Astrocyte (in vitro differentiated cells and primary cell): ENCODE measurements at regions not wholly inside any gene's neighbourhood (a gene's known extent, or its start where the extent isn't known, plus 50 kb on each side); places are given as distances from the start of the nearest gene placed in this dataset.

Source experiments
- DNase-seq: peaks from one replicate; pipeline ENCODE4 v3.0.0-alpha.2; 2010; ENCODE audit warnings: low read depth
- FAIRE-seq: peaks from 2 replicates; lab custom pipeline; 2011; peaks lifted over from hg19 to GRCh38; lab: Jason Lieb, UNC
- H2AFZ ChIP-seq: 2 replicates; pipeline ENCODE4 v1.6.0; 2012; ENCODE audit warnings: low read depth, low read length, inconsistent platforms
- H3K27ac ChIP-seq: 2 replicates; pipeline ENCODE4 v1.5.1; 2011; ENCODE audit warnings: low read depth, low read length, inconsistent platforms
- H3K27me3 ChIP-seq: 2 replicates; pipeline ENCODE4 v1.6.0; 2011; ENCODE audit warnings: low read length, inconsistent platforms; ENCODE audit not compliant: insufficient read depth
- H3K36me3 ChIP-seq: 2 replicates; pipeline ENCODE4 v1.5.1; 2011; ENCODE audit warnings: low read length, inconsistent platforms; ENCODE audit not compliant: insufficient read depth
- H3K4me1 ChIP-seq: 2 replicates; pipeline ENCODE4 v1.5.1; 2011; ENCODE audit warnings: low read length, inconsistent platforms; ENCODE audit not compliant: insufficient read depth
- H3K4me2 ChIP-seq: 2 replicates; pipeline ENCODE4 v1.6.0; 2012; ENCODE audit warnings: low read length, inconsistent platforms
- H3K4me3 ChIP-seq: 2 replicates; pipeline ENCODE4 v1.5.1; 2011; ENCODE audit warnings: low read depth, mild to moderate bottlenecking, low read length, inconsistent platforms; ENCODE audit not compliant: insufficient read depth
- H3K79me2 ChIP-seq: 2 replicates; pipeline ENCODE4 v1.6.0; 2012; ENCODE audit warnings: mild to moderate bottlenecking, low read length, inconsistent platforms; ENCODE audit not compliant: insufficient read depth
- H3K9ac ChIP-seq: 2 replicates; pipeline ENCODE4 v1.6.0; 2012; ENCODE audit warnings: mild to moderate bottlenecking, low read length, inconsistent platforms
- H3K9me3 ChIP-seq: 2 replicates; pipeline ENCODE4 v1.5.1; 2012; ENCODE audit warnings: low read depth, mild to moderate bottlenecking, low read length, inconsistent platforms; ENCODE audit not compliant: insufficient read depth
- H4K20me1 ChIP-seq: 2 replicates; pipeline ENCODE4 v1.6.0; 2012; ENCODE audit warnings: low read length, inconsistent platforms; ENCODE audit not compliant: insufficient read depth
- H3K27ac Mint-ChIP-seq: one replicate; pipeline ENCODE4 v1.8.0; 2021; ENCODE audit warnings: mild to moderate bottlenecking, mixed read lengths; ENCODE audit not compliant: unreplicated experiment
- H3K27me3 Mint-ChIP-seq: one replicate; pipeline ENCODE4 v1.8.0; 2021; ENCODE audit warnings: low read depth, mixed read lengths; ENCODE audit not compliant: unreplicated experiment
- H3K36me3 Mint-ChIP-seq: one replicate; pipeline ENCODE4 v1.8.0; 2021; ENCODE audit warnings: low read depth, mixed read lengths; ENCODE audit not compliant: unreplicated experiment
- H3K4me1 Mint-ChIP-seq: one replicate; pipeline ENCODE4 v1.8.0; 2021; ENCODE audit warnings: low read depth, mixed read lengths; ENCODE audit not compliant: unreplicated experiment
- H3K4me3 Mint-ChIP-seq: one replicate; pipeline ENCODE4 v1.8.0; 2021; ENCODE audit warnings: mild to moderate bottlenecking, moderate library complexity, mixed read lengths; ENCODE audit not compliant: unreplicated experiment
- H3K9me3 Mint-ChIP-seq: one replicate; pipeline ENCODE4 v1.8.0; 2021; ENCODE audit warnings: mild to moderate bottlenecking, mixed read lengths; ENCODE audit not compliant: unreplicated experiment
- CTCF ChIP-seq: IDR thresholded peaks from 2 replicates; pipeline ENCODE4 v1.5.1; 2011; ENCODE audit warnings: low read depth, mild to moderate bottlenecking, inconsistent platforms, low read length, moderate library complexity; ENCODE audit not compliant: insufficient read depth
- EZH2 ChIP-seq: IDR thresholded peaks from 2 replicates; pipeline ENCODE4 v1.6.1; 2012; ENCODE audit warnings: mild to moderate bottlenecking, low read length, inconsistent platforms; ENCODE audit not compliant: insufficient read depth

GRCh38 chr13:34114581-34114980 is 296.6 kb downstream of the RFC3 start:
- H4K20me1 ChIP-seq: no peaks in the 10 kb centered on the region
- Mint-ChIP-seq H3K4me1 (no peaks in the 10 kb centered on the region), H3K27me3 (no peaks in the 10 kb centered on the region), H3K27ac (no peak overlapping the region), H3K9me3 (no peaks in the 10 kb centered on the region), H3K36me3 (no peaks in the 10 kb centered on the region), H3K4me3 (no peak overlapping the region)
- no peaks in the 10 kb centered on the region for H3K4me1 ChIP-seq
- no peak overlapping the region for H3K9ac ChIP-seq
- H3K4me3 ChIP-seq: no peak overlapping the region
- FAIRE-seq (no peak), DNase-seq (no peak)
- no peak overlapping the region for H3K4me2 ChIP-seq
- no peaks in the 10 kb centered on the region for H3K27me3 ChIP-seq
- no peaks in the 10 kb centered on the region for H3K79me2 ChIP-seq
- H2AFZ ChIP-seq: no peak overlapping the region
- H3K9me3 ChIP-seq: no peaks in the 10 kb centered on the region
- no peak overlapping the region for H3K27ac ChIP-seq
- no peaks in the 10 kb centered on the region for H3K36me3 ChIP-seq
- TF ChIP-seq EZH2 (no peak), CTCF (no peak)

- TF ChIP-seq CTCF (no peak), EZH2 (no peak)
- Histone ChIP-seq H4K20me1 (no peaks in the 10 kb centered on the region), H3K4me2 (no peak overlapping the region), H3K79me2 (no peaks in the 10 kb centered on the region), H2AFZ (no peak overlapping the region), H3K4me3 (no peak overlapping the region), H3K27me3 (no peaks in the 10 kb centered on the region), H3K4me1 (no peaks in the 10 kb centered on the region), H3K27ac (no peak overlapping the region), H3K36me3 (no peaks in the 10 kb centered on the region), H3K9ac (no peak overlapping the region), H3K9me3 (no peaks in the 10 kb centered on the region)
- DNase-seq (no peak), FAIRE-seq (no peak)
- H3K36me3 Mint-ChIP-seq: no peaks in the 10 kb centered on the region
- H3K27ac Mint-ChIP-seq: no peak overlapping the region
- H3K9me3 Mint-ChIP-seq: peaks cover 2% of the 10 kb centered on the region
- H3K4me1 Mint-ChIP-seq: no peaks in the 10 kb centered on the region
- H3K4me3 Mint-ChIP-seq: no peak overlapping the region
- no peaks in the 10 kb centered on the region for H3K27me3 Mint-ChIP-seq
Observed at GRCh38 chr13:34116651-34117050, 298.7 kb downstream of the RFC3 start.

- Histone ChIP-seq H3K36me3 (no peaks in the 10 kb centered on the region), H2AFZ (no peak overlapping the region), H3K9me3 (no peaks in the 10 kb centered on the region), H3K9ac (no peak overlapping the region), H3K27me3 (no peaks in the 10 kb centered on the region), H3K4me3 (no peak overlapping the region), H3K79me2 (no peaks in the 10 kb centered on the region), H3K4me2 (no peak overlapping the region), H3K27ac (no peak overlapping the region), H3K4me1 (no peaks in the 10 kb centered on the region), H4K20me1 (no peaks in the 10 kb centered on the region)
- Mint-ChIP-seq H3K36me3 (no peaks in the 10 kb centered on the region), H3K9me3 (peaks cover 2% of the 10 kb centered on the region), H3K27ac (no peak overlapping the region), H3K27me3 (no peaks in the 10 kb centered on the region), H3K4me1 (no peaks in the 10 kb centered on the region), H3K4me3 (no peak overlapping the region)
- FAIRE-seq: no peak
- DNase-seq: no peak
- TF ChIP-seq CTCF (no peak), EZH2 (no peak)
Observed at GRCh38 chr13:34124666-34125306, 306.8 kb downstream of the RFC3 start.
